Pancreas (tissue), 10 donors: ENCODE measurements at regions not wholly inside any gene's neighbourhood (a gene's known extent, or its start where the extent isn't known, plus 50 kb on each side); places are given as distances from the start of the nearest gene placed in this dataset.

Experiments
- ATAC-seq, 4 donors: fragments of 200-7000 bp; cut with Tn5 transposase; one replicate each; pipeline versions ENCODE4 v1.8.0 to v1.9.1; 2020; ENCODE audit warnings: mild to moderate bottlenecking in 4 of 4, moderate library complexity in 4 of 4
- DNase-seq, 6 donors: peaks; one replicate each; pipeline ENCODE4 v3.0.0-alpha.2; 2020
- FAIRE-seq: peaks from 2 replicates; lab custom pipeline; 2012; peaks lifted over from hg19 to GRCh38; lab: Jason Lieb, UNC
- H3K27ac ChIP-seq, 4 donors: fragments of 200-600 bp; sonication (generic); 1 replicate in 3 of 4; 2 replicates in 1 of 4; pipeline versions ENCODE4 v1.5.0 to v1.8.0; 2020
- H3K27me3 ChIP-seq, 4 donors: fragments of 200-600 bp; one replicate each; pipeline ENCODE4 v1.8.0; 2021
- H3K36me3 ChIP-seq, 3 donors: fragments of 200-600 bp; sonication (generic) in 1 of 3; one replicate each; pipeline versions ENCODE4 v1.5.0 to v1.8.0; 2020 to 2021
- H3K4me1 ChIP-seq, 3 donors: fragments of 200-600 bp; one replicate each; pipeline ENCODE4 v1.8.0; 2021
- H3K4me3 ChIP-seq, 4 donors: fragments of 200-600 bp; sonication (generic) in 2 of 4; one replicate each; pipeline versions ENCODE4 v1.5.0 to v1.8.0; 2020 to 2021
- H3K9me3 ChIP-seq, 4 donors: fragments of 200-600 bp; one replicate each; pipeline ENCODE4 v1.8.0; 2021
- CTCF ChIP-seq, 4 donors: fragments of 200-600 bp; sonication (generic) in 3 of 4; IDR thresholded peaks; one replicate each; pipeline versions ENCODE4 v1.5.0 to v1.8.0; 2021; ENCODE audit warnings: antibody characterized with exemption in 4 of 4
- WGBS, 2 donors: extraction: QIAGEN DNeasy Blood & Tissue Kit; methylation state at CpG; one replicate each; pipeline ENCODE4 v1.1.7; 2013; 5-methylcytosine and 5-hydroxymethylcytosine counted together
- intact Hi-C, 3 donors: fragments of 100-400 bp; cut with DNase I; formaldehyde crosslinking; loops; one replicate each; pipeline versions ENCODE4 v1.11.1 to v1.14.2; 2022
- donor health status: healthy with polysubstance abuse.
- donor health status: DM: no; HTN: no; CAD: no; lungs with moderate emphysema.
- donor health status: DM: no; HTN: no; CAD: no.
- donor health status: control.
- donor health status: control.
- donor health status: Bipolar disorder and iron deficiency.
- donor health status: DM: yes; HTN: yes; CAD: no.
- donor health status: DM: no; HTN: no; CAD: no.
- donor health status: DM: no; HTN: no; CAD: no.
- donor health status: DM: yes; HTN: yes; CAD: no.

- H3K36me3 ChIP-seq, result no peaks in the 10 kb centered on the region
- ATAC-seq, result no peak
- no peak for FAIRE-seq
- TF ChIP-seq CTCF (IDR thresholded peaks at IDR 0.05), result no peak
- WGBS, 2 donors, result 61 to 69% methylated on average over 2 of the region's 2 CpGs
- DNase-seq, result no peak
- no peak overlapping the region for H3K27ac ChIP-seq
- H3K4me3 ChIP-seq, result no peak overlapping the region
- no peaks in the 10 kb centered on the region for H3K9me3 ChIP-seq
- no peaks in the 10 kb centered on the region for H3K4me1 ChIP-seq
- intact Hi-C loops, result no loop called here
- no peaks in the 10 kb centered on the region for H3K27me3 ChIP-seq
Observed at GRCh38 chr13:79919091-79919490, 421.8 kb downstream of the SPRY2 start.

- no peak overlapping the region for H3K27ac ChIP-seq
- DNase-seq (no peak), FAIRE-seq (no peak), ATAC-seq (no peak)
- H3K36me3 ChIP-seq, result no peaks in the 10 kb centered on the region
- WGBS, 2 donors, result 70 to 73% methylated on average over 3 of the region's 3 CpGs
- no peak overlapping the region for H3K4me3 ChIP-seq
- H3K4me1 ChIP-seq, result no peaks in the 10 kb centered on the region
- intact Hi-C loops, result no loop called here
- H3K9me3 ChIP-seq, result no peaks in the 10 kb centered on the region
- no peaks in the 10 kb centered on the region for H3K27me3 ChIP-seq
- TF ChIP-seq CTCF (IDR thresholded peaks at IDR 0.05), result no peak
Observed at GRCh38 chr13:79918620-79919019, 422.3 kb downstream of the SPRY2 start.

- DNase-seq (no peak), ATAC-seq (no peak), FAIRE-seq (no peak)
- Histone ChIP-seq H3K36me3 (no peaks in the 10 kb centered on the region), H3K27ac (no peak overlapping the region), H3K4me3 (no peak overlapping the region), H3K4me1 (no peaks in the 10 kb centered on the region), H3K9me3 (no peaks in the 10 kb centered on the region), H3K27me3 (no peaks in the 10 kb centered on the region)
- WGBS, 2 donors, result 93 to 97% methylated on average over 3 of the region's 3 CpGs
- no peak for TF ChIP-seq CTCF (IDR thresholded peaks at IDR 0.05)
- intact Hi-C loops, result no loop called here
Observed at GRCh38 chr13:79917628-79918027, 423.3 kb downstream of the SPRY2 start.

GRCh38 chr13:79915114-79915811 lies 425.7 kb downstream of the SPRY2 start:
- no peak for TF ChIP-seq CTCF (IDR thresholded peaks at IDR 0.05)
- no peak overlapping the region for H3K4me3 ChIP-seq
- no peaks in the 10 kb centered on the region for H3K4me1 ChIP-seq
- H3K27ac ChIP-seq, result no peak overlapping the region
- ATAC-seq (no peak), DNase-seq (no peak), FAIRE-seq (no peak)
- no peaks in the 10 kb centered on the region for H3K36me3 ChIP-seq
- intact Hi-C loops, result no loop called here
- WGBS, 2 donors, result 82 to 86% methylated on average over 7 of the region's 7 CpGs
- no peaks in the 10 kb centered on the region for H3K27me3 ChIP-seq
- no peaks in the 10 kb centered on the region for H3K9me3 ChIP-seq

- WGBS, 2 donors, result 96 to 98% methylated on average over 1 of the region's 1 CpG
- no peaks in the 10 kb centered on the region for H3K36me3 ChIP-seq
- no peak for FAIRE-seq
- H3K4me1 ChIP-seq, result no peaks in the 10 kb centered on the region
- no peak for DNase-seq
- H3K9me3 ChIP-seq, result no peaks in the 10 kb centered on the region
- no peak for ATAC-seq
- H3K27ac ChIP-seq, result no peak overlapping the region
- H3K4me3 ChIP-seq, result no peak overlapping the region
- TF ChIP-seq CTCF (IDR thresholded peaks at IDR 0.05), result no peak
- H3K27me3 ChIP-seq, result no peaks in the 10 kb centered on the region
- intact Hi-C loops, result no loop called here
Observed at GRCh38 chr13:79913141-79913827, 427.6 kb downstream of the SPRY2 start.
